ENCODE measurements at regions not wholly inside any gene's neighbourhood (a gene's known extent, or its start where the extent isn't known, plus 50 kb on each side); places are given as distances from the start of the nearest gene placed in this dataset.

- DNase-seq, result no peak
Measured at GRCh38 chr20:60331688-60332300, 373.6 kb downstream of the CDH26 start.

GRCh38 chr20:60332523-60332922 is 374.3 kb downstream of the CDH26 start:
- no peak for DNase-seq

- DNase-seq, result no peak
Measured at GRCh38 chr20:60334911-60335310, 376.7 kb downstream of the CDH26 start.

- no peak for DNase-seq
Measured at GRCh38 chr20:60338556-60338955, 380.3 kb downstream of the CDH26 start.

GRCh38 chr20:60339738-60340137 is 381.5 kb downstream of the CDH26 start:
- DNase-seq, result no peak

GRCh38 chr20:60340232-60340631 is 382.0 kb downstream of the CDH26 start:
- no peak for DNase-seq

GRCh38 chr20:60341062-60341461 is 382.8 kb downstream of the CDH26 start:
- DNase-seq, result no peak

GRCh38 chr20:60345106-60345505 is 386.9 kb downstream of the CDH26 start:
- no peak for DNase-seq

- no peak for DNase-seq
Measured at GRCh38 chr20:60349418-60349817, 391.2 kb downstream of the CDH26 start.

- DNase-seq, result no peak
Measured at GRCh38 chr20:60352017-60352416, 393.8 kb downstream of the CDH26 start.

- DNase-seq, result no peak
Measured at GRCh38 chr20:60352596-60352995, 394.4 kb downstream of the CDH26 start.

GRCh38 chr20:60354024-60354580 is 395.9 kb downstream of the CDH26 start:
- DNase-seq, result no peak

GRCh38 chr20:60358101-60358500 is 399.9 kb downstream of the CDH26 start:
- DNase-seq, result no peak

GRCh38 chr20:60359010-60359409 is 400.8 kb downstream of the CDH26 start:
- DNase-seq, result no peak

- no peak for DNase-seq
Measured at GRCh38 chr20:60361761-60362395, 403.7 kb downstream of the CDH26 start.

- DNase-seq, result no peak
Measured at GRCh38 chr20:60362531-60362930, 404.3 kb downstream of the CDH26 start.

- DNase-seq, result no peak
Measured at GRCh38 chr20:60363698-60364097, 405.5 kb downstream of the CDH26 start.

GRCh38 chr20:60365064-60365666 is 406.9 kb downstream of the CDH26 start:
- DNase-seq, result no peak

- DNase-seq, result no peak
Measured at GRCh38 chr20:60365882-60366281, 407.7 kb downstream of the CDH26 start.

GRCh38 chr20:60371384-60371783 is 413.2 kb downstream of the CDH26 start:
- DNase-seq, result no peak

- DNase-seq, result no peak
Measured at GRCh38 chr20:60372275-60372674, 414.1 kb downstream of the CDH26 start.

- DNase-seq, result peak; percentile 22
Measured at GRCh38 chr20:60372822-60373221, 414.6 kb downstream of the CDH26 start.

GRCh38 chr20:60378620-60379019 is 420.4 kb downstream of the CDH26 start:
- no peak for DNase-seq
